HG02678 (cell line): ENCODE measurements at regions not wholly inside any gene's neighbourhood (a gene's known extent, or its start where the extent isn't known, plus 50 kb on each side); places are given as distances from the start of the nearest gene placed in this dataset.

ENCODE experiments used
- ATAC-seq: cut with Tn5 transposase; IDR thresholded peaks from one replicate; pipeline ENCODE4 v1.9.1; 2021; ENCODE audit warnings: mild to moderate bottlenecking, moderate library complexity; ENCODE audit not compliant: unreplicated experiment

DNA sequence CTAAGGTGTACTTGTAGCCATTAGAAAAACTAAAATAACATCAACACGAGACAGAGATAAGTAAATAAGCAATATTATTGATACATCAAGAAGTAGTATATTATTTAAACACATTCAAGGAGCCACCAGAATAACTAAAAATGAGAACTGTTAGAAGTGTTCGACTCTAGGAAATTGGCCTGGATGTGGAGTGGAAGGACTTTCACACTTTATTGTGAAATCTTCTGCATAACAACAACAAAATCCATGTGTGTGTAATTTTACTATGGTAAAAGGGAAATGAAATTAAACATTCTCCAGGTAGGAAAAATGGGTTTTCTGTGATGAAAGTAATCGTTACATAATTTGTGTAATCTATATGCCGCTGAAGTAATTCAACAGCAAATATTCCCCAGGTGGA is 96.3 kb upstream of the RNF152 start:
- no peak for ATAC-seq

DNA sequence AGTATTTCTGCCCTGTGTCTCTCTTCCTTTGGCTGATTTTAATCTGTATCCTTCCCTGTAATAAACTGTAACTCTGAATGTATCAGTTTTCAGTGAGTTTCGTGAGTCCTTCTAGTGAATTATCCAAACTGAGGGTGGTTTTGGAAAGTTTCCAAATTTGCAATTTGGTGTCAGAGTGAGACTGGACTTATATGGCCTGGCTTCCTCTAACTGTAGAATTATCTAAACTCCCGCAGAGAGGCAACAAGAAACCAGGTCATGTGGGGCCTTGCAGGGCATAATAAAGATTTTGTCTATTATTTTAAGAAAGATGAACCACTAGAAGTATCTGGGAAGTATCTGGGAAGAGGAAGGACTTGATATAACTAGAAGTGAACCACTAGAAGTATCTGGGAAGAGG is 95.3 kb upstream of the RNF152 start:
- no peak for ATAC-seq

DNA sequence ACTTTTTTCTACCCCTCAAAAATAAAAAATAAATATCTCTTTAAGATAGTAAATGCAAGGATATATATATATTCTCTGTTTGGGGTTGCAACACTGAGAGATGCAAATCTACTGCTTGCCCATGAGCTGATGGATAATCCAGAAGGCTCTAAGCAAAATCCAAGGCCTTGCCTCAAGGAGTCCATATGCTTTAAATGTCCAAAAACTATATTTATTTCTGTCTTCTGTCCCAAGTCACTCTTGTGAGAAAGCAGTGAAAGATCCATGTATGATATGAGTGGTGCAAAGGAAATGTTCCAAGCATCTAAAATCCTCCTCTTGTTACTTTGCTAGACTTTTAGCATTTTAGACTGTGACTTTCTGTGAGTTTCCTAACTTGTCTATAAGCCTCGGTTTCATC is 92.9 kb upstream of the RNF152 start:
- no peak for ATAC-seq

DNA sequence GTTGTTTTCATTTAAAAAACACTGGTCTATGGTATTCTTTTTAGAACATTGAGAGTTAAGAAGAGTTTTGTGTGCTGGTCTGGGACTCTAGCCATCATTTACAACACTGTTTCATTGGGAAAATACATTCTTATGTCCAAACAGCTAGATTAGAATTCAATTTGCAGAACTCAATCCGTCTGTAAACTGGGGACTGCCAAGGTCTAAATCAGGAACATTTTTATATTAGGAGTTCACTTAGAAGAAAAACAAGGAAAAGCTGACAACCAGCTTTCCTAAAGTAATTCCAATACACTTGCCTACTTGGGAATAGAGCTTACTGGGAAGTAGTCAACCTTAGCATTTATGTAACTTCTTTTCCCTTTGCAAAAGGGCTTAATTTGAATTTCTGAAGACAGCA is 91.5 kb upstream of the RNF152 start:
- ATAC-seq, result no peak

DNA sequence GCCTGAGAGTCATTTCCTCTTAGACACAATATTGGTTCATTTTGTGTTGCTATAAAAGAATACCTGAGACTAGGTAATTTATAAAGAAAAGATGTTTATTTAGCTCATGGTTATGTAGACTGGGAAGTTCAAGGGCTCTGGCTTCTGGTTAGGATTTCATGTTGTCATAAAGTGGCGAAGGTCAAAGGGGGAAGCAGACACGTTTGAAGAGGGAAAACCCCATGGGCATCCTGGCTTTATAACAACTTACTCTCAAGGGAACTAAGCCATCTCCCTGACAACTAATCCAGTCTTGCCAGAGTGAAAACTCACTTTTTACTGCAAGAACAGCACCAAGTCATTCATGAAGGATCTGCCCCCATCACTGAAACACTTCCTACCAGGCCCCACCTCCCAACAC is 89.7 kb upstream of the RNF152 start:
- ATAC-seq, result no peak

DNA sequence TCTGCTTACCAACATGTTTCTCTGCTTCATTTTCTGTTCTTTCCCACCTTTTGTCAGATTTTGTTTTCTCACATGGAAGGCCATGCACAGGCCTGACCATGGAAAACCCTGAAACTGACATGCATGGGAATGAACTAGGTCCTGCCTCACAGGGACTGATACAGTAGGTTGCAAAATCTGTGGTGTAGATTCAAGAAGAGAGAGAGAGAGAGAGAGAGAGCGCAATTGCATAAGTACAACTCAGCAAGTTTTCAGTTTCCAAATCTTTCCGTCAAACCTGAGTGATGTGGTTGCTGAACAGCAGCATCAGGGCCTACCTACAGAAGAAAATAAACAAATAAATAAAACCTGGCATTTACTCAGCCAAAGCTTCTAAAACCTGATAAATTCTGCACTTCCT is 87.5 kb upstream of the RNF152 start:
- ATAC-seq, result no peak

DNA sequence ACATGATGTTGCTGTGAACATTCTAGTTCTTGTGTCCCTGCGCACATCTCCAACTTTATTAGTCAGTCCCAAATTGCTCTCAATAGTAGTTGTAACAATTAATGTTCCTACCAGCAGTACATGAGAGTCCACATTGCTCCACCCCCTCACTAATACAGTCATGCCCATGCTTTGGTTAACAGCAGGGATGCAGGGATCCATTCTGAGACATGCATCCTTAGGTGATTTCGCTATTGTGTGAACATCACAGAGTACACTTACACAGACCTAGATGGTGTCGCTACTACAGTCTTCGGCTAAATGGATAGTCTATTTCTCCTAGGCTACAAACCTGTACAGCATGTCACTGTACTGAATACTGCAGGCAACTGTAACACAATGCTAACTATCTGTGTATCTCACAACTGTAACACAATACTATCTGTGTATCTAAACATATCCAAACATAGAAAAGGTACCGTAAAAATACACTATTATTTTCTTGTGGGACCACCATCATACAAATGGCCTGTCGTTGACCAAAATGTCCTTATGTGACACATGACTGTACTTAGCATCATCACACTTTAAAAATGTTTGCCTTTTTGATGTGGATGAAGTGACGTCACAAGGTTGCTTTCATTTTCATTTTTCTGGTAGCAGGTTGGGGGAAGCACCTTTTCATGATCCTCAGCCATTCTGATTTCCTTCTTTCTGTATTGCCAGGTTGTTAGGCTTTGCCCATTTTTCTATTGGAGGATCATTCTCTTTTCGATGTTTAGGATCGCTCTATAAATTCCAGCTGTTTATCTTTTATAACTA is 82.9 kb upstream of the RNF152 start:
- ATAC-seq, result peak; percentile 54

DNA sequence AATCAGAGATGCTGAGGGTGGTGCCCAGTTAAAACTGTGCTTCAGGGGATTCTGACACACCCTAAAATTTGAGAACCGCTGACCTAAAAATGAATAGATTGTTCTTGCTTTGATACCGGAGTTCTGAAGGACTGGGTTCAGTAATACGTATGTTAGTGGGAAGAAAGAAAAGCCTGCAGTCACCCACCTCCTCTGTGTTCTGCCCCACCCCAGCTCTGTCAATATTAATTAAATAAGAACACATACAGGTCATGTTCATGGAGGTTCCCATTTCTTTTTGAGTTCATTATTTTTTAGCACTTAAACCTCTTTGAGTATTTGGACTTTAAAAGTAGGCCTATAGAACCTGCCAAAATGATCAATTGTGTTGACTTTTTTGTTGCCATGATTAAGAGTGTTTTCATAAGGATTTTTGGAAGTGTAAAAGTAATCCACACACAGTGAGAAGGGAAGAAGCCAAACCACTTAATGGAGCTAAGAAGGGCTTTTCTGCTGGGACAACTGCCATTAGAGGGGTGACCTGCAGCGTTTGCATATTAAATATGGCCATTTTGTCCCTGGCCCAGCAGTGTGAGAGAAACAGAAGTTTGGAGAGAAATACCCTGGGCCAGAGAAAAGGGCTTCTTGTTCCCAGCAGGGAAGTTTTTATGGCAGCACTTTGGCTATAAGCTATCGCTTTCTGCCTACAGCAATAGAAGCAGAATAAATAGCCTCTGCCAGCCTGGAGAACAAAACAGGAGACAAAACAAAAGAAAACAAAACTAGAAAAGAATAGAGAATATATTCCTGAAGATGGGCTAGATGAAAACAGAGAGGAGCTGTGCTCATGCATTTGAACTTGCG is 80.7 kb upstream of the RNF152 start:
- no peak for ATAC-seq

DNA sequence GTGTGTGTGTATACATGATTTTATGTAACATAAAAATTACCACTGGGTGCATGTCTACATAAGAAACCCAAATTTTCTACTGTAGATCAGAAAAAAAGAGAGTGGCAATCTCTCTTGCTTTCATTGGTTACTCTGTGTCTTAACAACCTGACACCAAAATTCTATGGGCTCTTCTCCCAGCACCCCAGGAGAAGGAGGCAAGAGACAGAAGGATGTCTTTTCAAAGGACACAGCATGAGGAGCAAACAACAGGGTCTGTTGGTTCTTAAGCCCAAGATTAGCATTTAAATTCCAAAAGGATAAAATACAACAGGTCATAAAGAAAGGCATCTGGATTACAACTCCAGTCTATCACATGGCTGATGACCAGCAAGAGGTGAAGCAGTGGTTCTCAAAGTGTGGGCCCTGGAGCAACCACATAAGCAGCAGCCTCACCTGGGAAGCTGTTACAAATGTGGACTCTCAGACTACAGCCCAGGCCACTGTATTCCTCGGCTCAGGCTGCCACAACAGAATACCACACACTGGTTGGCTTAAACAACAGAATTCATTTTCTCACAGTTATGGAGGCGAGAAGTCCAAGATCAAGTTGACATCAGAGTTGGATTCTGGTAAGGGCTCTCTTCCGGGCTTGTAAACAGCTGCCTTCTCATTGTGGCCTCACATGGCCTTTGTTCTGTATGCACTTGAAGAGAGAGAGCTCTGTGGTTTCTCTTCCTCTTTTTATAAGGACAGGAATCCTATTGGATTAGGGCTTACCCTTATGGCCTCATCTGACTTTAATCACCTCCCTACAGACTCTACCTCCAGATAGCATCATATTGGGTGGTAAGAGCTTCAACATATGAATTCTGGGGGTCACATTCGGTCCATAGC is 79.8 kb upstream of the RNF152 start:
- ATAC-seq, result peak; percentile 74

DNA sequence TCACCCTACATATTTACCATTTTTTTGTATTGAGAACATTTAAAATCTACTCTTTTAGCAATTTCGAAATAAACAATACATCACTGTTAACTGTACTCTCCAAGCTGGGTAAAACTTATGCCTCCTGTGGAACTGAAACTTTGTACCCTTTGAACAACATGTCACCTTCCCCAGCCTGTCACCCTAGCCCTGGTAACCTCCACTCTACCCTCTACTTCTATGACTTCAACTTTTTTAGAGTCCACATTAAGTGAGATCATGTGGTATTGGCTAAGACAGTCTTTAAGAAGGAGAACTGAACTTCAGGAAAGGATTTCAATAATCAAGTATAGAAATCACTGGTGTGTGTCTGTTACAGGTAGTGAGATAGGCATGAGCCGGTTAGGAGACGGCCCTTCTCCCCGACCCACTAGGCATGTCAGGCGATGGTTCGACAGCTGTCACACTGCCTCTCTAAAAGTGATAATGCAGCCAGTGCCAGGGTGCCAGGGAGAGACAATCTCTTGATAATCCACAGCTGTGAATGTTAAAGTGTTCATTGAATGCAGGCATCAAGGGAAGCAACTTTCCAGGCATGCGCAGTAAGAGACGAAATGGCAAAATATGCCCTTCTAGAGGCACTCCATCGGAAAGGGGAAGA is 74.6 kb upstream of the RNF152 start:
- no peak for ATAC-seq

DNA sequence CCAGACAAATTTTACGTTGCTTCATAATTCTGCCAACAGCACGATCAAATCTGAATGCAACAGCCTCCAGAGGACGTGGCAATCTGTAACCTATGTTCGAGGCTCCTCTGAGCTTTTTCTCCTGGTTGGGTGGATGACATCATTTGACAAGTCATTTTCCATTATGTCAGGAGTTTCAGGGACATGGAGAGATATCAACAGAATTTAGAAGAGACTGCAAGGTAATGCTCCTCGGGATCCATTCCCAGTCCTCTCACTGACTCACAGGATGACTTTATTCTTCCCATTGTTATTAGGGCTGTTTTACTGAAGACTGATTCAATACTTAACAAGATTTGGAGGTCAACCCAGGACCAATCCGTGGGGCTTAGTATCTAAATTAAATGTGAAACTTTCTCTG is 72.5 kb upstream of the RNF152 start:
- ATAC-seq, result no peak

DNA sequence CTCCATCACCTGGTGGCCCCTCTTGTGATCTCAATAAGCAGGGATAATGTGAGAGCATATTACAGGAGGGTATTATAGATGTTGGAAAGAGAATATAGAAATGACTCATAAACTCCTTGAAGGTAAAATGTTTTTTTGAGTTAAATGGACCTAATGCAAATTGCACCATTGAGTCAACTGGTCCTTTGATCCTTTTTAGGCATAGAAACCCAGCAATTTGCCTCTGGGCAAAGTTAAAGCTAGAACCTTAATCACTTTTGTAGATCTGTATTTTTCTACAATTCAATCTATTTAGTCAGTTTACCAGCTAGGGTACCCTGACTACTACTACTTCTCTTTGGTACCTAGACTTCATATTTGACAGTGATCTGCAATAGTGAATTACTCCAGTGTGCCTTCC is 71.8 kb upstream of the RNF152 start:
- ATAC-seq, result no peak

DNA sequence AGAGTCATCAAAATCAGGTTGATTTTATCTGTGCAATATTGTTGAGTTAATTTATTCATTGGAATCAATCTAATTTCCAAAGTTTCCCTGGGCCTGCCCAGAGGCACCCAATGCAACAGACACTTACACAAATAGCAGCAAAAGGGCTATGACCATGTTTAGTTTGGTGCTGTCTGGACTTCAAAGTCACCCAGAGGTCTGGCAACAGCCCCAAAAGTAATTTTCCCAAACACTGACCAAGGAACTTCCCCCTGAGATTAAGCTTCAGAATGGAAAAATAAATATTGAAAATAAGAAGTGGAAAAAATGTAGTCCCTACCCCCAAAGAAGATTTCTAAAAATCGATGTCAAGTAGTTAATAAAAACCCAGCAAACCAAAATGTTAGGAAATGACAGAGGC is 70.9 kb upstream of the RNF152 start:
- ATAC-seq, result no peak

DNA sequence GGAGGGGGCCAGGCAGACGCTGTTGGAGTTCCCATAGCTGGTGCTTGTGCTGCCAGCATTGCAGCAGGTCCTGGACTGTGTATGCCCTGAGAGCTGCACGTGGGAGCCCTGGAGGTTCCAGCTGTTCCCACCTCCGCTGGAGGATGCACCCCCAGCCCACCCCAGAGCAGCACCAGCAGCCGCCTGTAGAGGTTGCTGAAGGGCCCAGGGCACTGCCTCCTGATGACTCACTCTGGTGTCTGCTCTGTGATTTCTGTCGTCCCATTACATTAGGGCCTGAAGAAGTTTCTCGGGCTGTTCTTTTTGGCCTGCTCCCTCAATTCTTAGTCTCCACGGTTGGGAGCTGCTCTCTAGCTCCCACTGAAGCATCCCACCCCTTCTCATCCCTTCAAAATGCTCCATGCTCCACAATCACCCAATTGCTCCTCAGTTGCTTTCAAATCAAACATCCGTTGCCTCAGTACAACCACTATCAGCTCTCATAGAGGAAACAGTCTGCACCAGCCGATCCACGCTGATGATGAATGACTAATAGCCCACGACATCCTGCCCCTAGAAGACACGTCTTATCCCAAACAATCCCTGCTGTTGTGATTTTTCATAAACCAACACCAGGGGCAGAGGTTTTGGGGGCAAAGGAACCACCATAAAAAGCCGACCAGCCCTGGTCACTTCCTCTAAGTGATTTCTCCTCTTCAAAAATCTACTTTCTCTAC is 65.2 kb upstream of the RNF152 start:
- no peak for ATAC-seq

DNA sequence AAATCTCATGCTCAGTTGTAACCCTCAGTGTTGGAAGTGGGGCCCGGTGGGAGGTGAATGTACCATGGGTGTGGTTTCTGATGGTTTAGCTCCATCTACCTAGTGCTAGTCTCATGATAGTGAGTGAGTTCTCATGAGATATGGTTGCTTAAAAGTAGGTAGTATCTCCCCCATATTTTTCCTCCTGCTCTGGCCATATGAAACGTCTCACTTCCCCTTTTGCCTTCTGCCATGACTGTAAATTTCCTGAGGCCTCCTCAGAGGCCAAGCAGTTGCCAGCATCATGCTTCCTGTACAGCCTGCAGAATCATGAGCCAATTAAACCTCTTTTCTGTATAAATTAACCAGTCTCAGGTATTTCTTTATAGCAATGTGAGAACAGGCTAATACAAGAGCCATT is 62.8 kb upstream of the RNF152 start:
- ATAC-seq, result peak; percentile 39

DNA sequence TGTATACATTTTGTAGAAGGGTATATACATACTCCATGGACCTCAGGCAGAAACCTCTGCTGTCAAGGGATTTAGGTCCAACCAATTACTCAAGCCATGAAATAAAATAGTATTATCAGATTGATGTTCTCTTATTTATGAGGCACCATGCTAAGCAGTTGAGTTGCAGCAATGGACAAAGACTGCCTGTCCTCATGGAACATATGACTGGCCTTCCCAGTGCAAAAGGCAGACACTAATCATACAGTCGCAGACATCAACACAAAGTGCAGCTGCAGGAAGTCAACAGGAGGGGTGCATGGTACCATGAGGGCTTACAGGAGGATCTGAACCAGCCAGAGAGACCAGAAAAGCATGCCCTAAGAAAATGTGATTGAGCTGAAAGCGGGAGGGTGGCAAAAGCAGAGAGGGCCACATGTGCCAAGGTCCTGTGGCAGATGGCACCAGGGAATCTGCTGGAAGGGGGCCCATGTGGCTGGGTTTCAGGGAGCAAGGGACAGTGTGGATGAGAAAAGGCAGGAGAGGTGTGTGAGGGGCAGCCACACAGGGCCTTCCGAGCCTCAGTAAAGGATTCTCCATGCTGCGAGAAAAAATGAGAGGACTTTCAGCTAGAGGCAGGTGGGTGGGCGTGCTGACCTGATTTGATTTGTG is 61.4 kb upstream of the RNF152 start:
- no peak for ATAC-seq

DNA sequence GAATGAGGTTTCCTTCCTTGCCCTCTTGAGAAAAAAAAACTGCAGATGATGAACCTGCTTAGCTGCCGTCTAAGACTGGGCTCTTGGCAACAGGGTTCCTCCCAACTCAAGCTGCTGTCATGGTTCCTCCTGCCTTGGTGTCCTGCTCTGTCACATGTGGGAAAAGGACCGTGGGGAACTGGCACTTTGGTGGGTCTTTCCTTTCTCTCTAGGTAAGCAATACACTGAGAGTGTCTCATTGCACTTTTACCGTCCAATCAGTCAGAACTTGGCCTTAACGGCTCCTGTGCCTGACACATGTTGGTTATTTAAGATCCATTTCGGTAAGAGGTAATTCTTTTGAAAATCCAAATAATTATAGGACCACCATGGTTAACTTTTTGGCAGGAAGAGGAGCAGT is 60.8 kb upstream of the RNF152 start:
- no peak for ATAC-seq

DNA sequence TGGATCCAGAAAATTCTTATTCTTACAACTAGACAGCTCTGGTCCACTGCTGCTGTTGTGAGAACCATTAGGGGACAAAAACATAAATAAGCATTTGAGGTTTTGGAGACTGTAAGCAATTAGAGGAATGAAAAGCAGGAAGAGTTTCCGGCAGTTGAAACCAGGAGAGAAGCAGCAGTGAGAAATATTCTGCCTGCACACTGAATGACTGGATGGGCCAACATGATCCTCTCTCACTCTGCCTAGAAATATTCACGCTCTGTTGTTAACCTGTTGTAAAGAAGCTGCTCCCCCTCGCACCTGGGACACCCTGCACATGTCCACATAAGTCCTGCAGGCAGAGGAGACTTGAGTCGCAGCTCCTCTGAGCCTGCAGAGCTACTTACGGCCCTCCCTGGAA is 60.4 kb upstream of the RNF152 start:
- no peak for ATAC-seq

DNA sequence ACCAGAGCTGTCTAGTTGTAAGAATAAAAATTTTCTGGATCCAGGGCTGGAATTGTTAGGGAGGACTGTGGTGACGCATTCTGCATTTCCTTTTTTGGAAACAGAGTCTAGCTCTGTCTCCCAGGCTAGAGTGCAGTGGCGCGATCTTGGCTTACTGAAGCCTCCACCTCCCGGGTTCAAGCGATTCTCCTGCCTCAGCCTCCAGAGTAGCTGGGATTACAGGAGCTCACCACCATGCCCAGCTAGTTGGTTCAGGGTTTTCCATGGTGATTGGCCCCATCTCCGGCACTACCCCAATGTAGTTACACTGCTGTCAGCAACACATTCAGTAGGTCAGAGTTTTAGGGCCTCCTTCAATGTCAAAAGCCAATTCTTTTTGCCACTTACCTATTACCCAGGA is 58.6 kb upstream of the RNF152 start:
- no peak for ATAC-seq

DNA sequence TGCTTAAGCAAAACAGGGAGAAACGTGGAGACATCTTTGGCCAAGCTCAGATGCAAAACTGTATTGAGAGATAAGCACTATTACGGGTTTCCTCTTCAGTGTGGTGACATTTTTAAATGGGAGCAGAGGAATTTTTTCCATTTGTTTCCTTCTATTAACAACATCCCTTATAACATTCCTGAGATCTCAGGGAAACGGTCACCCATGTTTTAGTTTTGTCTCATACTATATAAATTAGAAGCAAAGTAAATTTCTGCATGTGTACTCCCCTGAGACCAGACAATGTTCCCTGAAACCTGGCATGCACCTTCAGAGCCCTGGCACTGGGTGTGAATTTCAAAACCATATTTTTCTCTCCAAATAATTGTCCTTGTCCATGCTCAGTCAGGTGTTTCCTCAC is 57.6 kb upstream of the RNF152 start:
- ATAC-seq, result no peak
